ENCODE measurements at regions not wholly inside any gene's neighbourhood (a gene's known extent, or its start where the extent isn't known, plus 50 kb on each side); places are given as distances from the start of the nearest gene placed in this dataset.

- TF ChIP-seq NFIC (IDR thresholded peaks at IDR 0.05) = no peak
- TF ChIP-seq CREB1 (IDR thresholded peaks at IDR 0.05; ENCODE audit: low read depth) = no peak
These were observed 296.4 kb upstream of the MKLN1 start for GRCh38 chr7:131031099-131031868.

- TF ChIP-seq NFIC (IDR thresholded peaks at IDR 0.05) (no peak), TCF12 (IDR thresholded peaks at IDR 0.05; ENCODE audit: low read depth) (no peak), CEBPB (IDR thresholded peaks at IDR 0.05) (no peak)
These were observed 294.9 kb upstream of the MKLN1 start for GRCh38 chr7:131032786-131033185.

GRCh38 chr7:131034166-131034881 lies 293.4 kb upstream of the MKLN1 start:
- no peak for TF ChIP-seq TEAD4 (IDR thresholded peaks at IDR 0.05)
- no peak for TF ChIP-seq NFIC (IDR thresholded peaks at IDR 0.05)
- no peak for TF ChIP-seq CREB1 (IDR thresholded peaks at IDR 0.05; ENCODE audit: low read depth)
- no peak for TF ChIP-seq CEBPB (IDR thresholded peaks at IDR 0.05)
- no peak for TF ChIP-seq TCF12 (IDR thresholded peaks at IDR 0.05; ENCODE audit: low read depth)
- TF ChIP-seq FOXM1 (IDR thresholded peaks at IDR 0.05; ENCODE audit: borderline replicate concordance, low read depth) = no peak
- no peak for TF ChIP-seq ZBTB7A (IDR thresholded peaks at IDR 0.05; ENCODE audit: low read depth)
- TF ChIP-seq REST (IDR thresholded peaks at IDR 0.05; ENCODE audit: low read depth) = no peak
- no peak for TF ChIP-seq MAX (IDR thresholded peaks at IDR 0.05)
- no peak for TF ChIP-seq TAF1 (IDR thresholded peaks at IDR 0.05; ENCODE audit: low read depth)
- TF ChIP-seq USF1 (IDR thresholded peaks at IDR 0.05) = no peak
- TF ChIP-seq YY1 (IDR thresholded peaks at IDR 0.05; ENCODE audit: low read depth) = no peak
- no peak for TF ChIP-seq EP300 (IDR thresholded peaks at IDR 0.05; ENCODE audit: borderline replicate concordance)
- TF ChIP-seq RAD21 (IDR thresholded peaks at IDR 0.05; ENCODE audit: low read depth) = no peak
- TF ChIP-seq EGR1 (IDR thresholded peaks at IDR 0.05) = no peak

- no peak for TF ChIP-seq TEAD4 (IDR thresholded peaks at IDR 0.05)
- TF ChIP-seq TAF1 (IDR thresholded peaks at IDR 0.05; ENCODE audit: low read depth) = no peak
- no peak for TF ChIP-seq YY1 (IDR thresholded peaks at IDR 0.05; ENCODE audit: low read depth)
- no peak for TF ChIP-seq FOXM1 (IDR thresholded peaks at IDR 0.05; ENCODE audit: borderline replicate concordance, low read depth)
- no peak for TF ChIP-seq CEBPB (IDR thresholded peaks at IDR 0.05)
- TF ChIP-seq REST (IDR thresholded peaks at IDR 0.05; ENCODE audit: low read depth) = no peak
- TF ChIP-seq CREB1 (IDR thresholded peaks at IDR 0.05; ENCODE audit: low read depth) = no peak
- no peak for TF ChIP-seq USF1 (IDR thresholded peaks at IDR 0.05)
- no peak for TF ChIP-seq ZBTB7A (IDR thresholded peaks at IDR 0.05; ENCODE audit: low read depth)
- no peak for TF ChIP-seq EP300 (IDR thresholded peaks at IDR 0.05; ENCODE audit: borderline replicate concordance)
These were observed 292.4 kb upstream of the MKLN1 start for GRCh38 chr7:131035088-131035770.

GRCh38 chr7:131038153-131038552 lies 289.5 kb upstream of the MKLN1 start:
- TF ChIP-seq MAX (IDR thresholded peaks at IDR 0.05) (no peak), USF1 (IDR thresholded peaks at IDR 0.05) (no peak), TCF12 (IDR thresholded peaks at IDR 0.05; ENCODE audit: low read depth) (no peak)

All from Ishikawa (cell line).